ENCODE measurements at regions not wholly inside any gene's neighbourhood (a gene's known extent, or its start where the extent isn't known, plus 50 kb on each side); places are given as distances from the start of the nearest gene placed in this dataset.

DNA sequence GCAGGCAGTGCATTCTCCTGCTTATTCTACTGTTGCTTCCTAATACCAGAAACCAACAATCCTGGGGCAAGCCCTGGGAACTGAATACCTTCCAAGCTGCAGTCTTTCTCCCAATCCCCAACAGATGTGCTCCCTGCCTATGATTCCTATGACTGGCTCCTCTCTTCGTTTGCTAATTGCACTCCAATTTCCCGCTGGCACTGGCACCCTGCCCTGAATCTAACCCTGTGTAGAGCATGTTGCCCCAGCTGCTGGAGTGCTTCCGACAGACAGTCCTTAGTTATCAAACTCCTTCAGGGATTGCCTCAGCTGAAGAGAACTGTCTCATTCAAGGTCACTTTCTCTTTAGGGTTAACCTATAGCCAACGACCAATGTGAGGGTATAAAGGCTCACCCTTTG, 214.1 kb downstream of the NECTIN3 start:
- Mint-ChIP-seq H3K36me3 (no peaks in the 10 kb centered on the region), H3K27me3 (peaks cover 3 to 8% of the 10 kb centered on the region in 2 donors), H3K4me3 (no peak overlapping the region), H3K9me3 (no peaks in the 10 kb centered on the region), H3K4me1 (ENCODE audit: low read depth in 2 of 2) (no peaks in the 10 kb centered on the region), H3K27ac (no peak overlapping the region)
- ATAC-seq: no peak
- DNase-seq (ENCODE audit: low spot score): no peak

DNA sequence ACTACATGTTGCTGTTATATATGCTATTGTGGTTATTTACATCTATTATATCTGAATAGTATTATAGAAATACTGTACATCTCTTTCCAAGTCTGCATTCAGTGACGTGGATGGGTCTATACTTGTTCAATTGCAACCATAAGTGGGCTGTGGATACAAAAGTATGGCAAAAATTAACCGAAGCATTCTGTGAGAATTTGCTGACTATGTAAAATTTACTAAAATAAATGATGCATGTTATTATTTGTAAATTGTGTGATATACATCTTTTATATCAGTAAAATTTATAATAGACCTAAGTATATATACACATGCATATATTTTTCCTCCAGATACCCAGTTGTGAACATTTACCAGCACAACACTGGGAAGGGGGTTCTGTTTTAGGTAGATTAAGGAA, 215.1 kb downstream of the NECTIN3 start:
- no peak for ATAC-seq
- Mint-ChIP-seq H3K36me3 (no peaks in the 10 kb centered on the region), H3K4me3 (no peak overlapping the region), H3K4me1 (ENCODE audit: low read depth in 2 of 2) (no peaks in the 10 kb centered on the region), H3K27me3 (no peaks in the 10 kb centered on the region), H3K27ac (no peak overlapping the region), H3K9me3 (no peaks in the 10 kb centered on the region)
- no peak for DNase-seq (ENCODE audit: low spot score)

DNA sequence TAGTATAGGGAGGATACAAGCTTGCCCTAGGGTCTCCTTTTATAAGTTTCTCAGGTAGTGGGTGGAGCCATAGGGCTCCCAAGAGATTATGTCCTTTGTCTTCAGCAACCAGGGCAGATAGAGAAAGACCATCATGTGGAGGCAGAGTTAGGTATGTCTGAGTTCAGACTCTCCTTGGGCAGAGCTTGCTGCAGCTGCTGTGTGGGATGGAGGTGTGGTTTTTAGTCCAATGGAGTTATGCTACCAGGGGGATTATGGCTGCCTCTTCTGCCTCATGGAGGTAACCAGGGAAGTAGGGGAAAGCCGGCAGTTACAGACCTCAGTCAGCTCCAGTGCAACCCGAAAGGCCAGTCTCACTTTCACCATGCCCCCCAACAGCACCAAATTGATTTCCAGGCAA, 220.5 kb downstream of the NECTIN3 start:
- no peak overlapping the region for H3K4me3 Mint-ChIP-seq
- no peaks in the 10 kb centered on the region for H3K36me3 Mint-ChIP-seq
- DNase-seq (ENCODE audit: low spot score) (no peak), ATAC-seq (peak in 1 of 2 donors; percentile 32)
- peaks cover 0 to 3% of the 10 kb centered on the region in 2 donors for H3K27me3 Mint-ChIP-seq
- H3K4me1 Mint-ChIP-seq (ENCODE audit: low read depth in 2 of 2): no peaks in the 10 kb centered on the region
- H3K27ac Mint-ChIP-seq: no peak overlapping the region
- H3K9me3 Mint-ChIP-seq: no peaks in the 10 kb centered on the region

DNA sequence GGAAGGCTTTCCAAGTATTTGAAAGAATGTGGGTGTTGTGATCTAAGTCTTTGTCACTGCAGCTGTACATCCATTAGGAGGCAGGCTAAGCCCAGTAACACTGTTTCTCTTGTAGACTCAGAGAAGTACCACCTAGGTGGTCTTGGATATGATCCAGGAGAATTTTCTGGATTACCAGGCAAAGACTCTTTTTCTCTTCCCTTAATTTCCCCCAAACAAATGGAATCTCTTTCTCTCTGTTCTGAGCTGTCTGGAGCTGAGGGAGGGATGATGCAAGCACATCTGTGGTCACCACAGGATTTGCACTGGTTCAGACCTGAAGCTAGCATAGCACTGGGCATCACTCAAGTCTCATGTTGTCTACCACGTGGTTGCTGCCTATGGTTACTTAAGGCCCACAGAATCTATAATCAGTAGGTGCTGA, 227.6 kb downstream of the NECTIN3 start:
- DNase-seq (ENCODE audit: low spot score) (no peak), ATAC-seq (peak; percentile 83 to 87)
- peak overlapping the region in 1 of 2 donors; percentile 30 for H3K27ac Mint-ChIP-seq
- peaks cover 2 to 4% of the 10 kb centered on the region in 2 donors for H3K27me3 Mint-ChIP-seq
- no peaks in the 10 kb centered on the region for H3K9me3 Mint-ChIP-seq
- no peaks in the 10 kb centered on the region for H3K36me3 Mint-ChIP-seq
- H3K4me1 Mint-ChIP-seq (ENCODE audit: low read depth in 2 of 2): peaks cover 29 to 37% of the 10 kb centered on the region in 2 donors
- H3K4me3 Mint-ChIP-seq: no peak overlapping the region

DNA sequence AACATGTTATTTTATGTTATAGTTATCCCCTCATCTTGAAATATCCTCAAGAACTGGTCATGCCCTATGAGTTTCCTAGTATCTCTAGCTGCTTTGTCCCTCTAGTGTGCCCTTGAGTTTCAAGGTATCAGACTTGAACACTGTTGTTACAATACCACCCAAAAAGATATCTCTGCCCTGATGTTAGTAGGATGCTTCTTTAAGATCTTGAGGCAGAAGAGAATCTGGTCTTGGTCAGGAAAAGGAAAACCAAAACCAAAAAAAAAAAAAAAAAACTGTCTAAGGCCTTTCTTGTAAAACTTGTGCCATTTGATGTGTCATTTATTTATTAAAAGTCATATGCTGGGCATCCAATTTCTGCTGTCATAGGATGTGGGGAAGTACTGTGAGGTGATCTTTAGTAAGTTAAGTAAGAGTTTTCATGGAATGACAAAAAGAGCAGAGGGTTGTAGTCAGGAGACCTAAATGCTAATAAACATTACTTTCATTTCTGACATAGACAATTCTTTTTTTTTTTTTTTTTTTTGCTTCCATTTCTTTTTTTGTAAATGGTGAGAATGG, 229.7 kb downstream of the NECTIN3 start:
- H3K9me3 Mint-ChIP-seq: no peaks in the 10 kb centered on the region
- ATAC-seq (peak; percentile 61 to 63), DNase-seq (ENCODE audit: low spot score) (no peak)
- H3K27me3 Mint-ChIP-seq: peaks cover 4 to 12% of the 10 kb centered on the region in 2 donors
- H3K4me3 Mint-ChIP-seq: peak overlapping the region; percentile 50
- peaks cover 29 to 45% of the 10 kb centered on the region in 2 donors for H3K4me1 Mint-ChIP-seq (ENCODE audit: low read depth in 2 of 2)
- peak overlapping the region; percentile 31 to 46 for H3K27ac Mint-ChIP-seq
- no peaks in the 10 kb centered on the region for H3K36me3 Mint-ChIP-seq

DNA sequence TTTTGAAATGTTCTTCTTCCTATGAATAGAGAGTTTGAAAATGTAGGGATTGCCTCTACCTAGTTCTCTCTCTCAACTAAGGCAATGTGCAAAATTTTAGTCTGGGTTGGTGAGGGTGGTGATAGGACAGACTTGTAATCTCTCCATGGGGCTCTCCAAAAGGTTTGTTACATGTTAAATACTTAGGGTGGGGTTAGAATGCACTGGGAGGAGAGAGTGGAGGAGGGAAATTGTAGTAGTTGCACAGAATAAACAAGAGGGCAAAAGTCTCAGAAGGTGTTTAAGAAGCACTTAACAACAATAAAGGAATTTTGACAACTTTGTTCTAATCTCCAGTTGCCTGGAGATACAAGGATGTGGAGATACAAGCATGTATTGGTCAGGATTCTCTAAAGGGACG, 230.4 kb downstream of the NECTIN3 start:
- H3K27ac Mint-ChIP-seq: peak overlapping the region; percentile 31 to 46
- peaks cover 4 to 12% of the 10 kb centered on the region in 2 donors for H3K27me3 Mint-ChIP-seq
- peaks cover 29 to 45% of the 10 kb centered on the region in 2 donors for H3K4me1 Mint-ChIP-seq (ENCODE audit: low read depth in 2 of 2)

DNA sequence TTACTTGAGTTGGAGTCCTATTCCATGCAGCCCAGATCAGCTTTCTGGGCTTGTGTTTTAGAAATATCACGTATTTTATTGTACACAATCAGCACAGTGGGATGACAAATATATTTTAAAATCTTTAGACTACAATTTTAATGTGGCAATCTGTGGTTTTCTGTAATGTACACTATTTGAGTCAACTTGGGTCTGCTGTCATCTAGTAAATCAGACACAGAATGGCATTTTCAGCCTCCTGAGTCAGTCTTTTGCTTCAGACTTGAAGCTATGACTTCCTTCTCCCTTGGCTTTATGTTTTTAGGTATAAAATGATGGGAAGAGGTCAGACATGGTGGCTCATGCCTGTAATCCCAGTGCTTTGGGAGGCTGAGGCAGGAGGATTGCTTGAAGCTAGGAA, 232.1 kb downstream of the NECTIN3 start:
- peak overlapping the region in 1 of 2 donors; percentile 49 for H3K27ac Mint-ChIP-seq
- no peak overlapping the region for H3K4me3 Mint-ChIP-seq
- peaks cover 29 to 45% of the 10 kb centered on the region in 2 donors for H3K4me1 Mint-ChIP-seq (ENCODE audit: low read depth in 2 of 2)
- peak in 1 of 2 donors; percentile 58 for ATAC-seq
- DNase-seq (ENCODE audit: low spot score): no peak
- H3K9me3 Mint-ChIP-seq: no peaks in the 10 kb centered on the region
- H3K36me3 Mint-ChIP-seq: no peaks in the 10 kb centered on the region
- peaks cover 4 to 12% of the 10 kb centered on the region in 2 donors for H3K27me3 Mint-ChIP-seq

More for the DNA sequence above, 230.4 kb downstream of the NECTIN3 start:
- Mint-ChIP-seq H3K36me3 (no peaks in the 10 kb centered on the region), H3K9me3 (no peaks in the 10 kb centered on the region), H3K4me3 (peak overlapping the region; percentile 7)
- DNase-seq (ENCODE audit: low spot score) (no peak), ATAC-seq (no peak)

DNA sequence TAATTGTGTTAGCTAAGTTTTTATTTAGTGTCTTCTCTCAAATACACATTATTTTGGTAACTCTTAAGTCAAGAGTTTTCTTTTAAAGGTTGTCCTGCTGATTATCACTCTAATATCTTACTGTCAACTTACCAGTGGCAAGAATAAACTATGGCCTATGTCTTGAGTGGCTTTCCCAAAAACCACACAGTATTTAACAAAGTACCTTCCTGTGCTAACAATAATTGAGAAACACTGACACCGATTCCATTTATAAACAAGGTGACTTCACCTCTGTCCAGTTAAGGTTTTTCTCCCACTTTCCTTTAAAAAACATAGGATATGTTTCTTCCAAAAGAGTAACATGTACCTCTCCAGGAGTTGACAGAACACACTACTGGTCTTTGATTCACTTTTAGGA, 234.3 kb upstream of the CD96 start:
- Mint-ChIP-seq H3K27ac (no peak overlapping the region), H3K4me1 (ENCODE audit: low read depth in 2 of 2) (peaks cover 23 to 44% of the 10 kb centered on the region in 2 donors), H3K27me3 (peaks cover 4 to 12% of the 10 kb centered on the region in 2 donors), H3K9me3 (peaks cover 2% of the 10 kb centered on the region), H3K4me3 (no peak overlapping the region), H3K36me3 (no peaks in the 10 kb centered on the region)
- no peak for ATAC-seq
- DNase-seq (ENCODE audit: low spot score): no peak

DNA sequence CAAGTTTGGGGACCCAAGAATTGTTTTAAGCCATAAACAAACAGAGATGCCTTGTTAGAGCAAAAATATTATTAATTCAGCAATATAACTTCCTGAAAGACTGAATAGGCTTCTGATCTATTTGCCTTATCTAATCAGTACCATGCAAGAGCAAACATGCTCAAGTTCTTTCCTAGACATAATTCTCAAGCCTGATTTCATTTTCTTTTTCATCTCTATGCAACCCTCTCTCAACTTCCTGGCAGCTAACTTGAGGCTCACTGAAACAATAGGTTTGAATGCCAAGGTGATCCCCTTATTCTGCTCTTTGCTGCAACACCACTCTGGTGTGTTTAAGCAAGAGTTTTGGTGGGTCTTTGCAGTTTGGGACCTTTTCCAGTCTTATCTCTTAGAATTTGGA, 230.9 kb upstream of the CD96 start:
- Mint-ChIP-seq H3K36me3 (no peaks in the 10 kb centered on the region), H3K27ac (peak overlapping the region; percentile 76 to 83), H3K4me3 (peak overlapping the region; percentile 76), H3K4me1 (ENCODE audit: low read depth in 2 of 2) (peaks cover 21 to 26% of the 10 kb centered on the region in 2 donors), H3K27me3 (no peaks in the 10 kb centered on the region), H3K9me3 (peaks cover 2% of the 10 kb centered on the region)
- peak; percentile 34 to 56 for ATAC-seq
- no peak for DNase-seq (ENCODE audit: low spot score)

DNA sequence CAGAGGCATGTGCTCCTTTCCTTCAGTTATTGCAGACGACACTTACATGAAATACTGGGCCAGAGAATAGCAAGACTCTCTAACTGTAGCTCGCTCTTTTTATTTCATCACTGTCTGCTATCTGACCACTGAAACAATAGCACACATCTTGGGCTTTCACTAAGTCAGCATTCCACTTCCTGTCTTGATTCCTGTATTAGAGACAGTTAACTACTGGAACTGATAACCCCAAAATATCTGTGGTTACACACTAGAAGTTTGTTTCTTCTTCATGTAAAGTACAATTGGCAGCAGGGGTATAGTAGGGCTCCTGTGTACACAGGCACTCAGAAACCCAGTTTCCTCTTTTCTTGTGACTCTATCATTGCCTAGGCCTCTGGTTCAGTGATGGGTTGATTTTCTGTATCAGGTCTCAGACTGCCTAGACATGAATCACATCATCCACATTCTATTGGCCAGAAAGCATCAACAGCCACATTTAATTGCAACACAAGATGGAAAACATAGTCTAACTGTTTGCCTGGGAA, 230.2 kb upstream of the CD96 start:
- peak overlapping the region; percentile 76 for H3K4me3 Mint-ChIP-seq
- peaks cover 2% of the 10 kb centered on the region for H3K9me3 Mint-ChIP-seq

DNA sequence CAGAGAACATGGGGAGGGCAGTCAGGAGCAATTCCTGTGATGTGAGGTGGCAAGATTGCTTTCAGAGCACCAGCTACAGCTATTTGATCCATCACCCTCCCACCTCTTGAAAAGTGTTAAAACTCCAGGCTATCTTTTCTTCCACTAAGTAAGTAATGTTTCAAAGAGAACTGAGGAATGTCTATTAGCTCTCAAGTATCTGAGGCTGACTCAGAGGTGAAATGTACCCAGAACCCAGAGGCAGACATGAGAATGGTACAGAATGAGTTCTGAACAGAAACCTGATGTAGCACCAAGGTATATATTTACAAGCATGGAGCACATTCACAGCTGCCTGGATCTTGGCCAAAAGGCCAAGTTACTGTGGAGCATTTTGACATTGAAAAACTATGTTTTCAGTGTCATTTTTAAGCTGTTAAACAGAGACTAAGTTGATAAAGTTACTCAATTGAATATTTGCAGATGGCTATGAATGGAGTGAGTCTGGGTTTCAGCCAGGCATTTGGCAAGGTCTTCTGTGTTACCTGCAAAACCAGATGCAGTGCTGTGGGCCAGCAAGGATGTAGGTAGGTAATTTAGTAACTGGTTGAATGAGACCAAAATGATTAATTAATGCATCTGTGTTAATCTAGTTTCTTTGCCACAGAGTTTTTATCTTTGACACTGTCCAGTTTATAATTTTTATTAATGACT, 227.7 kb upstream of the CD96 start:
- Mint-ChIP-seq H3K36me3 (no peaks in the 10 kb centered on the region), H3K27ac (no peak overlapping the region), H3K4me3 (no peak overlapping the region), H3K27me3 (peaks cover 0 to 2% of the 10 kb centered on the region in 2 donors), H3K4me1 (ENCODE audit: low read depth in 2 of 2) (peaks cover 21 to 26% of the 10 kb centered on the region in 2 donors), H3K9me3 (peaks cover 2% of the 10 kb centered on the region)
- ATAC-seq (no peak), DNase-seq (ENCODE audit: low spot score) (no peak)

More for the DNA sequence above, 230.2 kb upstream of the CD96 start:
- Mint-ChIP-seq H3K4me1 (ENCODE audit: low read depth in 2 of 2) (peaks cover 21 to 26% of the 10 kb centered on the region in 2 donors), H3K36me3 (no peaks in the 10 kb centered on the region), H3K27me3 (no peaks in the 10 kb centered on the region), H3K27ac (peak overlapping the region; percentile 76 to 83)
- peak; percentile 85 to 88 for ATAC-seq
- no peak for DNase-seq (ENCODE audit: low spot score)

DNA sequence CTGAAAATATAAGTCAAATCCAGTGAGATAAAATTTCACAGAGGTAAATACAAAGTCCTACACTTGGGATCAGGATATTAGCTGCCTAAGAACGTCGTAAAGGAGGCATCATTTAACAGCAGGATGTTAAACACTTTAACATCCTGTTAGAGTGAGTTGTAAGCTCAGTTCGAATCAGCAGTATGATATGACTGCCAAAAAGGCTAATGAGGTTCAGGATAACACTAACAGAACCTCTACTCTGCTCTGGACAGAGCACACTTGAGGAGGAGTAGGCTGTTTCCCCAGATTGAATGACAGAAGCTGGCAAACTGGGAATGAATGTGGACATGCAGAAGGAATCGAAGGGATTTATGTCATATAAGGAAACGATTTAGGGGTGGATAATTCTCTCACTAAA, 227.1 kb upstream of the CD96 start:
- Mint-ChIP-seq H3K27ac (no peak overlapping the region), H3K9me3 (peaks cover 2% of the 10 kb centered on the region), H3K27me3 (peaks cover 0 to 2% of the 10 kb centered on the region in 2 donors), H3K4me3 (no peak overlapping the region), H3K4me1 (ENCODE audit: low read depth in 2 of 2) (peaks cover 21 to 23% of the 10 kb centered on the region in 2 donors), H3K36me3 (no peaks in the 10 kb centered on the region)
- ATAC-seq (no peak), DNase-seq (ENCODE audit: low spot score) (no peak)

DNA sequence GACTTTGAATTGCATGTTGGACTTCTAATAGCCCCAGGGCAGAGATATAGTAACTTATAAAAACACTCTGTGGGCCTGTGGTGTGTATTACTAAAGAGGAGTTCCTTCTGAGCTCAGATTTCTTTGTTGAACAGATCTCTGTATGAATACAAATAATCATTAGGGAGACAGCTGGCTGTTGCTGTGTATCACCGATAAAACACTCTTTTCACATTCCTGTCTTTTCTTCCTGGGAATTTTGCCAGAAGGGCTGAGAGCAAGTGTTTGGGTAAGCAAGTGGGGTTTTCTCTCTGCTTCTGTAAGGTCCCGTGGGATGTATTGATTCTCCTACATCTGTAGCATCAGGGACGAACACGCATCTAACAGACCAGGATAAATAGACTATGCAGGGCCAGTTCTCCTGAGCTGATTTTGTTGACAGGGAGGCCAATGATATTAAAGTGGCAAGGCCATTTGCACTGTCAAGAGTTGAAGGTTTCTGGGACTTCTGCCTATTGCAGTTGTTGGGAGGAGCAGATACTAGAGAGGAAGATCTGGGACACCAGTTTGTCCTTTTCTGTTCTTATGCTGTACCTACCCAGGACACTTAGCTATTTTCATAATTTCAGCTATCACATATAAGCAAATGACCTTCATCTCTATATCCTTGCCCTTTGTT, 225.9 kb upstream of the CD96 start:
- no peak overlapping the region for H3K27ac Mint-ChIP-seq
- peaks cover 10 to 12% of the 10 kb centered on the region in 2 donors for H3K4me1 Mint-ChIP-seq (ENCODE audit: low read depth in 2 of 2)
- DNase-seq (ENCODE audit: low spot score): no peak
- no peak for ATAC-seq
- peaks cover 2% of the 10 kb centered on the region for H3K9me3 Mint-ChIP-seq
- H3K4me3 Mint-ChIP-seq: no peak overlapping the region
- H3K36me3 Mint-ChIP-seq: no peaks in the 10 kb centered on the region
- peaks cover 0 to 2% of the 10 kb centered on the region in 2 donors for H3K27me3 Mint-ChIP-seq

DNA sequence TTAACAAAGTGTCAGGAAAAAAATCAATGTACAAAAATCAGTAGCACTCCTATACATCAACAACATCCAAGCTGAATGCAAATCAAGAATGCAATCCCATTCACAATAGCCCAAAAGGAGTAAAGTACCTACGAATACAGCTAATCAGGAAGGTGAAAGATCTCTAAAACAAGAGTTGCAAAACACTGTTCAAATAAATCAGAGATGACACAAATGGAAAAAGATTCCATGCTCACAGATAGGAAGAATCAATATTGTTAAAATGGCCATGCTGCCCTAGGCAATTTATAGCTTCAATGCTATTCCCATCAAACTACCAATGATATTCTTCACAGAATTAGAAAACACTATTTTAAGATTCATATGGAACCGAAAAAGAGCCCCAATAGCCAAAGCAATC, 223.7 kb upstream of the CD96 start:
- Mint-ChIP-seq H3K4me3 (no peak overlapping the region), H3K4me1 (ENCODE audit: low read depth in 2 of 2) (peaks cover 0 to under 1% of the 10 kb centered on the region in 2 donors), H3K9me3 (no peaks in the 10 kb centered on the region), H3K27ac (no peak overlapping the region), H3K36me3 (no peaks in the 10 kb centered on the region), H3K27me3 (peaks cover 0 to 2% of the 10 kb centered on the region in 2 donors)
- ATAC-seq (no peak), DNase-seq (ENCODE audit: low spot score) (no peak)

Measured in natural killer cell treated with Interleukin-12 subunit alpha and Interleukin-12 subunit beta and Interleukin-15 and Interleukin-18, amount 100 ng/mL, for 72 hours (primary cell).